Epithelial cell of esophagus (primary cell): ENCODE measurements at regions not wholly inside any gene's neighbourhood (a gene's known extent, or its start where the extent isn't known, plus 50 kb on each side); places are given as distances from the start of the nearest gene placed in this dataset.
A peak's percentile ranks its signal among the peaks of the same experiment; 100 is the strongest.

ENCODE experiments used
- DNase-seq: peaks from one replicate; pipeline ENCODE4 v3.0.0; 2010; ENCODE audit warnings: low read depth
- H3K4me3 ChIP-seq: 2 replicates; pipeline ENCODE4 v1.5.1; 2011; ENCODE audit warnings: mild to moderate bottlenecking, low read length, control low read depth
- TF ChIP-seq, protein P1 (sequence below): IDR thresholded peaks from 2 replicates; pipeline ENCODE4 v1.5.1; 2011; ENCODE audit warnings: low read depth, mild to moderate bottlenecking, low read length, control low read depth, inconsistent platforms; ENCODE audit not compliant: insufficient read depth; ENCODE audit errors: missing control alignments

DNA sequence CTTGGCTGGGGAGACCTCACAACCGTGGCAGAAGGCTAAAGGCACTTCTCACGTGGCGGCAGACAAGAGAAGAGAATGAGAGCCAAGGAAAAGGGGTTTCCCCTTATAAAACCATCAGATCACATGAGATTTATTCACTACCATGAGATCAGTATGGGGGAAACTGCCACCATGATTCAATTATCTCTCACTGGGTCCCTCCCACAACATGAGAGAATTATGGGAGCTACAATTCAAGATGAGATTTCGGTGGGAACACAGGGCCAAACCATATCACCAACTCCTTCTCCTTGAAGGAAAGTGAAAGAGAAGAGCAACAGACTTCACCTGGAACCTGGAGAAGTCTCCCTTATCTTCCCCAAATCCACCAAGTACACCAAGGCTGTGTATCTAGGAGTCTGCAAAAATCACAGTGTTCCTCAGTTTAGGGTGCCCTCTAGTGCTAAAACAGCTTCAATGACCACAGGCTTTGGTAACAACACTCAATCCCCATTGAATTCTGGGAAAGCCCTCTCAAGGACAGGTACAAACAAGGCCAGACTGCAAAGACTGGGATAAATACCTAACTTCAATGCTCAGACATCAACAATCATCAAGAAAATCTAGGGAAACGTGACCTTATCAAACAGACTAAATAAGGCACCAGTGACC, 148.8 kb upstream of the SRD5A2 start:
- DNase-seq: peak; percentile 66
- H3K4me3 ChIP-seq: no peak overlapping the region
- TF ChIP-seq, protein P1, sequence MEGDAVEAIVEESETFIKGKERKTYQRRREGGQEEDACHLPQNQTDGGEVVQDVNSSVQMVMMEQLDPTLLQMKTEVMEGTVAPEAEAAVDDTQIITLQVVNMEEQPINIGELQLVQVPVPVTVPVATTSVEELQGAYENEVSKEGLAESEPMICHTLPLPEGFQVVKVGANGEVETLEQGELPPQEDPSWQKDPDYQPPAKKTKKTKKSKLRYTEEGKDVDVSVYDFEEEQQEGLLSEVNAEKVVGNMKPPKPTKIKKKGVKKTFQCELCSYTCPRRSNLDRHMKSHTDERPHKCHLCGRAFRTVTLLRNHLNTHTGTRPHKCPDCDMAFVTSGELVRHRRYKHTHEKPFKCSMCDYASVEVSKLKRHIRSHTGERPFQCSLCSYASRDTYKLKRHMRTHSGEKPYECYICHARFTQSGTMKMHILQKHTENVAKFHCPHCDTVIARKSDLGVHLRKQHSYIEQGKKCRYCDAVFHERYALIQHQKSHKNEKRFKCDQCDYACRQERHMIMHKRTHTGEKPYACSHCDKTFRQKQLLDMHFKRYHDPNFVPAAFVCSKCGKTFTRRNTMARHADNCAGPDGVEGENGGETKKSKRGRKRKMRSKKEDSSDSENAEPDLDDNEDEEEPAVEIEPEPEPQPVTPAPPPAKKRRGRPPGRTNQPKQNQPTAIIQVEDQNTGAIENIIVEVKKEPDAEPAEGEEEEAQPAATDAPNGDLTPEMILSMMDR: peak; percentile 73

DNA sequence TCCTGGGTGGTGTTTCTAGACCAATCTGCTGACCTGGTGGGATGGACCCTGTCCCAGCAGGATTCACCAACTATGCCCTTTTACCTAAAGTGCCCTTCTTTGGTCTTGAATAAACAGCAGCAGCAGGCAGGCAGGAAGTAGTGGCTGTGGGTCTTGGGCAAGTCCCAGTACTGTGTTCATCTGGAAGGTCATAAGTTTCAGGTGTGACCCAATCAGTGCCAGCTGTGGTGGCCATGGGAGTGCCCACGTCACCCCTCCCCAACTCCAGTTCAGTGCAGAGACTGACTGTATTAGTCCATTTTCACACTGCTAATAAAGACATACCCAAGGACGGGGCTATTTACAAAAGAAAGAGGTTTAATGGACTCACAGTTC, 148.3 kb upstream of the SRD5A2 start:
- H3K4me3 ChIP-seq: no peak overlapping the region
- TF ChIP-seq, protein P1: no peak
- DNase-seq: no peak

DNA sequence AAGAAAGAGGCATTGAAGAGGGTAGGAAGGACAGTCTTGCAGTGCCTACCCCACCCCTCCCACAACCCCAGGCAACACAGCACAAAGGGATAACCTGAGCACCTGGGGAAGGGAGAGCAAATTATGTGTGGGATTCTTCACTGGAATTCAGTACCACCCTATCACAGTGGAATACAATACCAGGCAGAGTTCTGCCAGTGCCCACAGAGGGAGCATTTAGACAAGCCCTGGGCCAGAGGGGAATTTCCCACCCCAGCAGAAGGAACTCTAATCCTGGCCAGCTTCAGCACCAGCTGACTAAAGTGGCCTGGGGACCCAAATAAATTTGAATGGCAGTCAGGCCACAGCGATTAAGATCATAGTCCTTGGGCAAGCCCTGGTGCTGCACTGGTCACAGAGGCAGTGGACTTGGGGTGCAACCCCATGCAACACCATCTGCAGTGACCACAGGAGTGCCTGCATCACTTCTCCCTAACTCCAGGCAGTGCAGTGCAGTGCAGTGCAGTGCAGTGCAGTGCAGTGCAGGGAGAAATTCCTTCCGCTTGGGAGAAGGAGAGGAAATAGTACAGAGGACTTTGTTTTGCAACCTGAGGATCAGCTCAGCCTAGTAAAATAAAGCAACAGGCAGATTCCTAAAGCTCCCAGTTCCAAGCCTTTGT, 147.8 kb upstream of the SRD5A2 start:
- H3K4me3 ChIP-seq: no peak overlapping the region
- DNase-seq: no peak

DNA sequence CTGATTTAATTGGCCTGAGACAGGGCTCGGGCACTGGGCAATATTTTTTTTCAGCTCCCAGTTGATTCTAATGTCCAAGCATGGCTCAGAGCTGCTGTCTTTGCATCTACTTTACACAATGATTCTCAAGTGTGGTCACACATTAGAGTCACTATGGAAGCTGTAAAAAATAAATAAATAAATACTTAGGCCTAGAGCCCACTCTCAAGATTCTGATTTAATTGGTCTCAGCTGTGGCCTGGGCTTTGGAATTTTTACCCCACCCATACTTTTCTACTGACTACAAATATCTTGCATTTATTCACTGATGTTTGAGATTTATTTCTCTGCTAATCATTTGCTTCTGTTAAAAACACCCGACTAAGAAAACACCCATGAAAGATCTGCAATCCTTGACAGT, 145.7 kb upstream of the SRD5A2 start:
- no peak for DNase-seq
- no peak overlapping the region for H3K4me3 ChIP-seq
- TF ChIP-seq, protein P1: no peak

More for the DNA sequence above, 147.8 kb upstream of the SRD5A2 start:
- TF ChIP-seq, protein P1: no peak

DNA sequence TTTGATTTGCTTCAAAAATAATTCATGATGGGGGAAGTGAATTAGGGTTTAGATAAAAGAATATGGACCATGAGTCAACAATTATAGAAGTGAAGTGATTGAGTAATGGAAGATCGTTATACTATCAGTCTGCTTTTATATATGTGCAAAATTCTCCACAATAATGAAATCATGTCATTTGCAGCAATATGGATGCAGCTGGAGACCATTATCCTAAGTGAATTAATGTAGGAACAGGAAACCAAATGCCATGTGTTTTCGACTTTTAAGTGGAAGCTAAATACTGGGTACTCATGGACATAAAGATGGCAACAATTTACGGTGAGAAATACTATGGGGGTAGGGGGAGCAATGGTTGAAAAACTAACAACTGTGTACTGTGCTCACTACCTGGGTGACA, 144.7 kb upstream of the SRD5A2 start:
- TF ChIP-seq, protein P1: no peak
- DNase-seq: no peak
- H3K4me3 ChIP-seq: no peak overlapping the region

DNA sequence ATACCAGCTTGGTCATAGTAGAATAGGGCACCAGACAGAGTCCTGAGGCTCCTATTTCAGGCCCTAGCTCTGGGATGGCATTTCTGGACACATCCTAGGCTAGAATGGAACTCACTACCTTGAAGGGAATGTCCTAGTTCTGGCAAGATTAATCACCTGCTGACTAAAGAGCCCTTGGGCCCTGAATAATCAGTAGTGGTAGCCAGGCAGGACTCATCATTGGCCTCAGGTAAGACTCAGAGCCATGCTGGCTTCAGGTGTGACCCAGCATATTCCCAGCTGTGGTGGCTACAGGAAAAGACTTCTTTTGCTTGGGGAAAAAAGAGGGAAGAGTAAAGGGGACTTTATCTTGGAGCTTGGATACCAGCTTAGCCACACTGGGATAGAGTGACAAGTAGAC, 131.0 kb upstream of the SRD5A2 start:
- H3K4me3 ChIP-seq: no peak overlapping the region
- peak; percentile 45 for DNase-seq
- TF ChIP-seq, protein P1: no peak

DNA sequence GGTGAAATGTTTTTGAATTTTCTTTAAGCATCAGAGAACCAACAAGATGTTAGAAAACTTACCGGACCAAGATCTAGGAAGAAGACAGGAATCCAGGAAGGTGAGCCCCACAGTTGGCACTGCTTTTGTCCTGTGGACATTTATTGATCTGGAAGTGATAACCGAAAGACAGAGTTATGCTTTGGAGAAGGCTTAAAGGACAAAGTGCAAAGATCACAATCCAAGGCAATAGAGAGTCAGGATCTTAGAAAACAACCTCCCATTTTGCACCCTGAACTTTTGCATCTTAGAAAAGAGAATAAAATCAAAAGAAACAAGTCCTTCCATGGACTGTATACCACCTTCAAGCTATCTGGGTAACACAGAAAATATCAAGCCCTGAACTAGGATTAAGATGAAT, 129.4 kb upstream of the SRD5A2 start:
- H3K4me3 ChIP-seq: no peak overlapping the region
- DNase-seq: no peak
- TF ChIP-seq, protein P1: no peak
